A673 (cell line): ENCODE measurements at regions not wholly inside any gene's neighbourhood (a gene's known extent, or its start where the extent isn't known, plus 50 kb on each side); places are given as distances from the start of the nearest gene placed in this dataset.

Source experiments
- BruUV-seq: library from RNA; stranded (reverse); fragments of 400-500 nt; replicated peaks from 2 replicates; lab custom pipeline; 2021; lab: Mats Ljungman, UMichigan
- CTCF ChIA-PET: fragments of 300-600 bp; sonication (Branson Sonifier 250); formaldehyde crosslinking; loops from one replicate; lab custom pipeline; 2022; ENCODE audit warnings: antibody characterized with exemption; lab: Charles Lee
- POLR2A ChIA-PET: fragments of 300-600 bp; sonication (Branson Sonifier 250); formaldehyde crosslinking; loops from one replicate; lab custom pipeline; 2022; ENCODE audit warnings: antibody characterized with exemption; ENCODE audit not compliant: low non-redundant PET; lab: Charles Lee
- DNase-seq: peaks from one replicate; pipeline ENCODE4 v3.0.0-alpha.2; 2015; ENCODE audit warnings: low spot score
- H3K27ac ChIP-seq: fragments of 200-600 bp; sonication (generic); 2 replicates; pipeline ENCODE4 v1.5.1; 2016; ENCODE audit warnings: mixed run types, low read depth, mild to moderate bottlenecking, mixed read lengths, antibody characterized with exemption, low read length; ENCODE audit not compliant: poor library complexity, severe bottlenecking
- H3K27me3 ChIP-seq: fragments of 200-600 bp; sonication (generic); replicated peaks from 2 replicates; pipeline ENCODE4 v1.6.1; 2017; ENCODE audit warnings: mixed run types, low read depth, mild to moderate bottlenecking, mixed read lengths, antibody characterized with exemption, low read length; ENCODE audit not compliant: insufficient read depth, poor library complexity
- H3K36me3 ChIP-seq: fragments of 200-600 bp; sonication (generic); 2 replicates; pipeline ENCODE4 v1.6.1; 2016; ENCODE audit warnings: mixed run types, mild to moderate bottlenecking, mixed read lengths, antibody characterized with exemption, low read length; ENCODE audit not compliant: insufficient read depth, poor library complexity, severe bottlenecking
- H3K4me1 ChIP-seq: fragments of 200-600 bp; sonication (generic); 2 replicates; pipeline ENCODE4 v1.6.1; 2017; ENCODE audit warnings: mixed run types, mild to moderate bottlenecking, mixed read lengths, antibody characterized with exemption, low read length; ENCODE audit not compliant: insufficient read depth, poor library complexity, severe bottlenecking
- H3K4me3 ChIP-seq: fragments of 200-600 bp; sonication (generic); 2 replicates; pipeline ENCODE4 v1.5.1; 2016; ENCODE audit warnings: low read depth, mixed run types, mild to moderate bottlenecking, mixed read lengths, low read length; ENCODE audit not compliant: poor library complexity, severe bottlenecking
- H3K9me3 ChIP-seq: fragments of 200-600 bp; sonication (generic); 2 replicates; pipeline ENCODE4 v1.6.1; 2016; ENCODE audit warnings: mixed run types, low read depth, mild to moderate bottlenecking, mixed read lengths, antibody characterized with exemption, low read length; ENCODE audit not compliant: poor library complexity, severe bottlenecking
- CTCF ChIP-seq: fragments of 300-800, 200-600 bp; sonication (generic); conservative IDR thresholded peaks from 2 replicates; pipeline ENCODE4 v1.5.1; 2017; ENCODE audit warnings: low read depth, mild to moderate bottlenecking, antibody characterized with exemption, low read length, moderate library complexity, mixed read lengths
- EZH2 ChIP-seq: fragments of 200-600 bp; sonication (generic); IDR thresholded peaks from 2 replicates; pipeline ENCODE4 v1.6.1; 2017; ENCODE audit warnings: borderline replicate concordance, low read depth, mild to moderate bottlenecking, mixed read lengths, antibody characterized with exemption, low read length; ENCODE audit not compliant: poor library complexity, severe bottlenecking
- intact Hi-C: fragments of 100-400 bp; cut with micrococcal nuclease; formaldehyde crosslinking; loops from one replicate; pipeline ENCODE4 v1.10.0; 2022; ENCODE audit not compliant: unreplicated experiment

GRCh38 chr10:44010873-44011602 lies 362.4 kb upstream of the ZNF32 start:
- Histone ChIP-seq H3K27me3 (no peaks in the 10 kb centered on the region), H3K4me3 (no peak overlapping the region), H3K4me1 (no peaks in the 10 kb centered on the region), H3K27ac (no peak overlapping the region), H3K9me3 (no peaks in the 10 kb centered on the region), H3K36me3 (no peaks in the 10 kb centered on the region)
- intact Hi-C loops, result no loop called here
- CTCF ChIA-PET, result no interaction called here
- DNase-seq, result no peak
- TF ChIP-seq CTCF (no peak), EZH2 (no peak)
- POLR2A ChIA-PET, result no interaction called here
- BruUV-seq, result no TSS peak

DNA sequence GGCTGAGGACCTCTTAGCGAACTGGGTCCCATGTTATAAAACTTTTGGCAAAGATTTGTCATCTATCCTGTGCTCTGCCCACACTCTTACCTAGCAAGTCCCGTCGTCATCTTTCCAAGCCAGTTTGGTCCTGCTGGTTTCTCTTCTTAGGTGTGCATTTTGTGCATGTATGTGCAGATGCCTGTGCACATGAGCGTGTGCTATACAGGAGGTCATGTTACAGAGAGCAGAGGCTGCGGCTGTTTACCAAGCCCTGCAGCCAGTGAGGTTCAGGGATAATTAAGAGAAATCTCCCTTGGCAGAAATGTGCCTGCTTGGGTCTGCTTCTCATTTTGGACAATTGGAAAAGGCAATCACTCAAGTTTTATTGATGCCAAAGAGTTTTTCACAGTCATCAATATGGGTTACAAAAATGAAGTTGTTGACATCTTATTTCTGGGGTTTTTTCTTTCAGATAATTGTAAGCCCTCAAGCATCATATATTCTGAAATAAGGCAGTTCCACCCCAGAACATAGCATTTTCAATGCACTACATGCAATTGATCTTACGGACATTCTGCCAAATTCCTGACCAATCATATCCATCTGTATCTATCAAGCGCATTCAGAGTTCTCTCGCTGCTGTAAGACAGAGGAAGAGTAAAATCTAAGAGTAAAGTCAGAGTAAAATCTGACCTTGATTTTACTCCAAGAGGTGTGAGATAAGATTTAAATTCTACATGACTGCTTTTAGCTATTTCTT lies 361.4 kb upstream of the ZNF32 start:
- intact Hi-C loops, result no loop called here
- POLR2A ChIA-PET, result no interaction called here

More for the DNA sequence above, 361.4 kb upstream of the ZNF32 start:
- Histone ChIP-seq H3K4me1 (no peaks in the 10 kb centered on the region), H3K9me3 (no peaks in the 10 kb centered on the region), H3K27me3 (no peaks in the 10 kb centered on the region), H3K27ac (no peak overlapping the region), H3K4me3 (no peak overlapping the region), H3K36me3 (no peaks in the 10 kb centered on the region)
- no TSS peak for BruUV-seq
- no peak for DNase-seq
- TF ChIP-seq EZH2 (no peak), CTCF (no peak)
- CTCF ChIA-PET, result no interaction called here
